ENCODE measurements at regions not wholly inside any gene's neighbourhood (a gene's known extent, or its start where the extent isn't known, plus 50 kb on each side); places are given as distances from the start of the nearest gene placed in this dataset.

- Histone ChIP-seq H3K4me2 (peak overlapping the region; percentile 58), H3K9ac (no peak overlapping the region), H3K36me3 (ENCODE audit: insufficient read depth) (no peaks in the 10 kb centered on the region), H3K27ac (peak overlapping the region; percentile 6; the same call in 1 of the 2 replicates), H3K27me3 (ENCODE audit: insufficient read depth, low read depth) (no peaks in the 10 kb centered on the region), H3K79me2 (ENCODE audit: insufficient read depth, low read depth) (no peaks in the 10 kb centered on the region), H3K4me3 (IDR thresholded peaks at IDR 0.05; ENCODE audit: insufficient read depth, low read depth, low read length) (no peak overlapping the region), H4K20me1 (ENCODE audit: insufficient read depth) (no peaks in the 10 kb centered on the region), H3K4me1 (ENCODE audit: low read depth, poor library complexity, severe bottlenecking) (peaks cover 17% of the 10 kb centered on the region), H2AFZ (ENCODE audit: low read depth) (0 out of 2 replicates have a peak overlapping the region, but pooled peaks have one; percentile 10)
- TF ChIP-seq CTCF (conservative IDR thresholded peaks at IDR 0.05; ENCODE audit: low read depth, low read length): no peak
Measured at GRCh38 chr10:29783201-29783947, 148.6 kb upstream of the SVIL start.

GRCh38 chr10:29780639-29781038, 145.9 kb upstream of the SVIL start:
- Histone ChIP-seq H3K79me2 (ENCODE audit: insufficient read depth, low read depth) (no peaks in the 10 kb centered on the region), H3K4me3 (IDR thresholded peaks at IDR 0.05; ENCODE audit: insufficient read depth, low read depth, low read length) (no peak overlapping the region), H3K36me3 (ENCODE audit: insufficient read depth) (no peaks in the 10 kb centered on the region), H3K27ac (no peak overlapping the region), H3K4me1 (ENCODE audit: low read depth, poor library complexity, severe bottlenecking) (peaks cover 17% of the 10 kb centered on the region), H3K4me2 (no peak overlapping the region), H3K9ac (no peak overlapping the region), H3K27me3 (ENCODE audit: insufficient read depth, low read depth) (no peaks in the 10 kb centered on the region), H2AFZ (ENCODE audit: low read depth) (no peak overlapping the region), H4K20me1 (ENCODE audit: insufficient read depth) (no peaks in the 10 kb centered on the region)
- TF ChIP-seq CTCF (conservative IDR thresholded peaks at IDR 0.05; ENCODE audit: low read depth, low read length): no peak

GRCh38 chr10:29780096-29780495, 145.3 kb upstream of the SVIL start:
- TF ChIP-seq CTCF (conservative IDR thresholded peaks at IDR 0.05; ENCODE audit: low read depth, low read length): no peak
- Histone ChIP-seq H3K4me1 (ENCODE audit: low read depth, poor library complexity, severe bottlenecking) (peaks cover 17% of the 10 kb centered on the region), H2AFZ (ENCODE audit: low read depth) (no peak overlapping the region), H3K27me3 (ENCODE audit: insufficient read depth, low read depth) (no peaks in the 10 kb centered on the region), H4K20me1 (ENCODE audit: insufficient read depth) (no peaks in the 10 kb centered on the region), H3K4me2 (no peak overlapping the region), H3K27ac (no peak overlapping the region), H3K36me3 (ENCODE audit: insufficient read depth) (no peaks in the 10 kb centered on the region), H3K9ac (no peak overlapping the region), H3K4me3 (IDR thresholded peaks at IDR 0.05; ENCODE audit: insufficient read depth, low read depth, low read length) (no peak overlapping the region), H3K79me2 (ENCODE audit: insufficient read depth, low read depth) (no peaks in the 10 kb centered on the region)

GRCh38 chr10:29776246-29776645, 141.5 kb upstream of the SVIL start:
- H2AFZ ChIP-seq (ENCODE audit: low read depth): no peak overlapping the region
- H3K27ac ChIP-seq: no peak overlapping the region
- TF ChIP-seq CTCF (conservative IDR thresholded peaks at IDR 0.05; ENCODE audit: low read depth, low read length): no peak
- no peaks in the 10 kb centered on the region for H3K4me1 ChIP-seq (ENCODE audit: low read depth, poor library complexity, severe bottlenecking)
- H3K4me3 ChIP-seq (IDR thresholded peaks at IDR 0.05; ENCODE audit: insufficient read depth, low read depth, low read length): no peak overlapping the region
- no peaks in the 10 kb centered on the region for H3K27me3 ChIP-seq (ENCODE audit: insufficient read depth, low read depth)
- no peak overlapping the region for H3K9ac ChIP-seq
- no peak overlapping the region for H3K4me2 ChIP-seq
- no peaks in the 10 kb centered on the region for H3K79me2 ChIP-seq (ENCODE audit: insufficient read depth, low read depth)
- no peaks in the 10 kb centered on the region for H4K20me1 ChIP-seq (ENCODE audit: insufficient read depth)
- H3K36me3 ChIP-seq (ENCODE audit: insufficient read depth): no peaks in the 10 kb centered on the region

Data from KMS-11 (cell line).